CD4-positive, alpha-beta memory T cell (primary cell): ENCODE measurements at regions not wholly inside any gene's neighbourhood (a gene's known extent, or its start where the extent isn't known, plus 50 kb on each side); places are given as distances from the start of the nearest gene placed in this dataset.
A peak's percentile ranks its signal among the peaks of the same experiment; 100 is the strongest.
"Not testable (repeated sequence)": the region's sequence is repeated elsewhere in the genome, so short reads cannot be mapped to it uniquely, and the experiment has no call there.

Source experiments
- CTCF ChIA-PET: fragments of 350-600 bp; sonication (Branson Sonifier 250); formaldehyde crosslinking; loops from one replicate; lab custom pipeline; 2021; ENCODE audit warnings: inconsistent platforms; ENCODE audit not compliant: partially characterized antibody; lab: Charles Lee
- POLR2A ChIA-PET: fragments of 350-600 bp; sonication (Branson Sonifier 250); formaldehyde crosslinking; loops from one replicate; lab custom pipeline; 2021; ENCODE audit not compliant: partially characterized antibody; lab: Charles Lee
- DNase-seq, 5 donors: peaks; one replicate each; pipeline versions ENCODE4 v3.0.0 to v3.0.0-alpha.2; 2020 to 2022; ENCODE audit warnings: mixed read lengths in 1 of 5
- H3K27ac ChIP-seq: one replicate; pipeline ENCODE4 v1.7.0; 2013; ENCODE audit warnings: low read depth, low read length
- H3K27me3 ChIP-seq: 2 replicates; pipeline ENCODE4 v1.7.0; 2013; ENCODE audit warnings: mild to moderate bottlenecking, low read length, moderate library complexity; ENCODE audit not compliant: insufficient read depth
- H3K36me3 ChIP-seq: 2 replicates; pipeline ENCODE4 v1.7.0; 2013; ENCODE audit warnings: mild to moderate bottlenecking, low read length, moderate library complexity; ENCODE audit not compliant: insufficient read depth
- H3K4me1 ChIP-seq: 2 replicates; pipeline ENCODE4 v1.7.0; 2013; ENCODE audit warnings: mild to moderate bottlenecking, low read length, moderate library complexity; ENCODE audit not compliant: insufficient read depth
- H3K4me3 ChIP-seq, 2 donors: one replicate each; pipeline ENCODE4 v1.7.0; 2013; ENCODE audit warnings: low read length in 2 of 2, mild to moderate bottlenecking in 1 of 2
- H3K9me3 ChIP-seq, 2 donors: one replicate each; pipeline ENCODE4 v1.7.0; 2013; ENCODE audit warnings: low read length in 2 of 2, control low read depth in 1 of 2; ENCODE audit not compliant: control insufficient read depth in 1 of 2
- H3K27ac Mint-ChIP-seq, 7 donors: one replicate each; pipeline ENCODE4 v1.8.0; 2020 to 2021; ENCODE audit warnings: mixed read lengths in 7 of 7, mild to moderate bottlenecking in 6 of 7, inconsistent platforms in 3 of 7, moderate library complexity in 3 of 7
- H3K27me3 Mint-ChIP-seq, 2 donors: one replicate each; pipeline ENCODE4 v1.8.0; 2020 to 2021; ENCODE audit warnings: mixed read lengths in 2 of 2
- H3K36me3 Mint-ChIP-seq, 2 donors: one replicate each; pipeline ENCODE4 v1.8.0; 2020 to 2021; ENCODE audit warnings: mixed read lengths in 2 of 2, inconsistent platforms in 1 of 2, mild to moderate bottlenecking in 1 of 2
- H3K4me1 Mint-ChIP-seq, 4 donors: one replicate each; pipeline ENCODE4 v1.8.0; 2020 to 2021; ENCODE audit warnings: mixed read lengths in 4 of 4, mild to moderate bottlenecking in 1 of 4
- H3K4me3 Mint-ChIP-seq, 8 donors: one replicate each; pipeline ENCODE4 v1.8.0; 2020 to 2021; ENCODE audit warnings: mixed read lengths in 8 of 8, mild to moderate bottlenecking in 7 of 8, moderate library complexity in 6 of 8, inconsistent platforms in 3 of 8
- H3K9me3 Mint-ChIP-seq, 8 donors: one replicate each; pipeline ENCODE4 v1.8.0; 2020 to 2021; ENCODE audit warnings: mixed read lengths in 8 of 8, mild to moderate bottlenecking in 5 of 8, inconsistent platforms in 3 of 8, moderate library complexity in 1 of 8
- intact Hi-C: fragments of 100-400 bp; cut with micrococcal nuclease; formaldehyde crosslinking; loops from one replicate; pipeline ENCODE4 v1.15.1; 2023

GRCh38 chrX:42175843-42176242 lies 252.5 kb upstream of the CASK start:
- Mint-ChIP-seq H3K9me3 (peaks cover 0 to 5% (median 0%) of the 10 kb centered on the region in 8 donors), H3K27me3 (no peaks in the 10 kb centered on the region), H3K4me1 (no peaks in the 10 kb centered on the region), H3K36me3 (no peaks in the 10 kb centered on the region), H3K4me3 (no peak overlapping the region), H3K27ac (peak overlapping the region in 1 of 7 donors; percentile 44)
- no peaks in the 10 kb centered on the region for H3K4me1 ChIP-seq
- ChIA-PET CTCF (no interaction called here), POLR2A (no interaction called here)
- no peaks in the 10 kb centered on the region for H3K9me3 ChIP-seq
- H3K27me3 ChIP-seq: no peaks in the 10 kb centered on the region
- H3K4me3 ChIP-seq: no peak overlapping the region
- DNase-seq: no peak
- intact Hi-C loops: no loop called here
- H3K27ac ChIP-seq: no peak overlapping the region
- H3K36me3 ChIP-seq: no peaks in the 10 kb centered on the region

DNA sequence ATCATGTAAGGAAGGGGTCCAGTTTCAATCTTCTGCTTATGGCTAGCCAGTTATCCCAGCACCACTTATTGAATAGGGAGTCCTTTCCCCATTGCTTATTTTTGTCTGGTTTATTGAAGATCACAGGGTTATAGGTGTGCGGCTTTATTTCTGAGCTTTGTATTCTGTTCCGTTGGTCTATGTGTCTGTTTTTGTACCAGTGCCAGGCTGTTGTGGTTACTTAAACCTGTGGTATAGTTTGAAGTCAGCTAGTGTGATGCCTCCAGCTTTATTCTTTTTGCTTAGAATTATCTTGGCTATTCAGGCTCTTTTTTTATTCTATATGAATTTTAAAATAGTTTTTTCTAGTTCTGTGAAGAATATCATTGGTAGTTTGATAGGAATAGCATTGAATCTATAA lies 234.6 kb upstream of the CASK start:
- H3K27ac ChIP-seq, intact Hi-C loops, H3K36me3 ChIP-seq, H3K4me3 ChIP-seq, H3K27me3 Mint-ChIP-seq, POLR2A ChIA-PET, H3K9me3 ChIP-seq, H3K36me3 Mint-ChIP-seq, CTCF ChIA-PET, H3K27me3 ChIP-seq, H3K4me1 ChIP-seq: not testable (repeated sequence)
- peaks cover 4 to 14% (median 6%) of the 10 kb centered on the region in 4 donors for H3K4me1 Mint-ChIP-seq
- peak overlapping the region in 1 of 7 donors; percentile 24 for H3K27ac Mint-ChIP-seq
- H3K9me3 Mint-ChIP-seq: peaks cover 0 to 32% (median 24%) of the 10 kb centered on the region in 8 donors
- peak; percentile 17 to 33 (median 24) for DNase-seq
- peak overlapping the region in 1 of 8 donors; percentile 22 for H3K4me3 Mint-ChIP-seq

DNA sequence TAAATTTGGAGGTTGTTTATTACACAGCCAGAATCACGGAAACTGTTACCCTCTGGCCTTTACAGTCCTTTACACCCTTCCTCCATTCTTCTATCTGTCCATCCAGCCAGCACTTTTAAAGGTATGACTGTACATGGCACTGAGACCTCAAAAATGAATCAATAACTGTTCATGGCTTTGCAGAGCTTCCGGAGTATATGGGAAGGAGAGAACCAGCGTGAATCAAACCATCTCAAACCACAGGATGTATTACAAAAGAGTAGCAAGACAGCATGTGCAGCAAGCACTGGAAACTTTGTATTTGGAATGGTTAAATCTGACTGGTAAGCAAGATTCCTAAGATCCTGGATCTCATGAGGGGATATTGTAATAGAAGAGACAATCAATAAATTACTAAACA lies 228.5 kb upstream of the CASK start:
- no peak overlapping the region for H3K27ac Mint-ChIP-seq
- ChIA-PET CTCF (no interaction called here), POLR2A (interaction anchor here (0.6 kb wide), 1 partner anchor 227 kb away, joined by 3 read pairs; no protein-coding TSS in a partner anchor)
- Histone ChIP-seq H3K36me3 (no peaks in the 10 kb centered on the region), H3K27me3 (no peaks in the 10 kb centered on the region), H3K4me3 (no peak overlapping the region), H3K4me1 (no peaks in the 10 kb centered on the region), H3K9me3 (no peaks in the 10 kb centered on the region), H3K27ac (no peak overlapping the region)
- H3K9me3 Mint-ChIP-seq: peaks cover 0 to 2% (median 0%) of the 10 kb centered on the region in 8 donors
- peak in 1 of 5 donors; percentile 10 for DNase-seq
- no peaks in the 10 kb centered on the region for H3K27me3 Mint-ChIP-seq
- H3K4me1 Mint-ChIP-seq: peaks cover 4 to 14% (median 5%) of the 10 kb centered on the region in 4 donors
- intact Hi-C loops: no loop called here
- H3K4me3 Mint-ChIP-seq: peak overlapping the region in 2 of 8 donors; percentile 14 to 30
- no peaks in the 10 kb centered on the region for H3K36me3 Mint-ChIP-seq

GRCh38 chrX:42149765-42150164 lies 226.4 kb upstream of the CASK start:
- CTCF ChIA-PET: no interaction called here
- DNase-seq: no peak
- H3K4me3 ChIP-seq: no peak overlapping the region
- Mint-ChIP-seq H3K4me3 (peak overlapping the region in 1 of 8 donors; percentile 41), H3K27me3 (no peaks in the 10 kb centered on the region), H3K9me3 (peaks cover 0 to 2% (median 0%) of the 10 kb centered on the region in 8 donors), H3K36me3 (no peaks in the 10 kb centered on the region), H3K27ac (no peak overlapping the region), H3K4me1 (peaks cover 4 to 14% (median 5%) of the 10 kb centered on the region in 4 donors)
- intact Hi-C loops: no loop called here
- H3K27ac ChIP-seq: no peak overlapping the region
- H3K27me3 ChIP-seq: no peaks in the 10 kb centered on the region
- POLR2A ChIA-PET: no interaction called here
- H3K36me3 ChIP-seq: no peaks in the 10 kb centered on the region
- H3K9me3 ChIP-seq: no peaks in the 10 kb centered on the region
- H3K4me1 ChIP-seq: no peaks in the 10 kb centered on the region

- H3K4me1 Mint-ChIP-seq: peaks cover 4 to 14% (median 5%) of the 10 kb centered on the region in 4 donors
- Histone ChIP-seq H3K36me3 (no peaks in the 10 kb centered on the region), H3K27me3 (no peaks in the 10 kb centered on the region), H3K27ac (no peak overlapping the region), H3K4me3 (no peak overlapping the region), H3K9me3 (no peaks in the 10 kb centered on the region), H3K4me1 (no peaks in the 10 kb centered on the region)
- H3K27ac Mint-ChIP-seq: no peak overlapping the region
- CTCF ChIA-PET: no interaction called here
- peaks cover 0 to 2% (median 0%) of the 10 kb centered on the region in 8 donors for H3K9me3 Mint-ChIP-seq
- no peaks in the 10 kb centered on the region for H3K27me3 Mint-ChIP-seq
- H3K4me3 Mint-ChIP-seq: no peak overlapping the region
- no peaks in the 10 kb centered on the region for H3K36me3 Mint-ChIP-seq
- no peak for DNase-seq
- intact Hi-C loops: no loop called here
- POLR2A ChIA-PET: no interaction called here
These were observed 225.9 kb upstream of the CASK start for GRCh38 chrX:42149281-42149680.

- no peaks in the 10 kb centered on the region for H3K36me3 ChIP-seq
- ChIA-PET POLR2A (interaction anchor here (1.2 kb wide), 1 partner anchor 16 kb away, joined by 3 read pairs; no protein-coding TSS in a partner anchor), CTCF (no interaction called here)
- Mint-ChIP-seq H3K36me3 (peaks cover 2 to 6% of the 10 kb centered on the region in 2 donors), H3K4me1 (no peaks in the 10 kb centered on the region), H3K27me3 (no peaks in the 10 kb centered on the region), H3K27ac (no peak overlapping the region), H3K4me3 (no peak overlapping the region), H3K9me3 (peaks cover 0 to 24% (median 13%) of the 10 kb centered on the region in 8 donors)
- intact Hi-C loops: no loop called here
- H3K4me3 ChIP-seq: no peak overlapping the region
- H3K27me3 ChIP-seq: no peaks in the 10 kb centered on the region
- H3K9me3 ChIP-seq: no peaks in the 10 kb centered on the region
- H3K4me1 ChIP-seq: no peaks in the 10 kb centered on the region
- H3K27ac ChIP-seq: no peak overlapping the region
- no peak for DNase-seq
These were observed 220.7 kb upstream of the CASK start for GRCh38 chrX:42143866-42144592.

GRCh38 chrX:42140320-42140719 lies 217.0 kb upstream of the CASK start:
- Mint-ChIP-seq H3K4me3 (no peak overlapping the region), H3K27me3 (no peaks in the 10 kb centered on the region), H3K36me3 (peaks cover 6 to 7% of the 10 kb centered on the region in 2 donors), H3K9me3 (peaks cover 0 to 43% (median 32%) of the 10 kb centered on the region in 8 donors), H3K4me1 (no peaks in the 10 kb centered on the region), H3K27ac (no peak overlapping the region)
- CTCF ChIA-PET: no interaction called here
- Histone ChIP-seq H3K9me3 (no peaks in the 10 kb centered on the region), H3K27ac (no peak overlapping the region), H3K4me3 (no peak overlapping the region), H3K4me1 (no peaks in the 10 kb centered on the region), H3K36me3 (no peaks in the 10 kb centered on the region), H3K27me3 (no peaks in the 10 kb centered on the region)
- intact Hi-C loops: no loop called here
- POLR2A ChIA-PET: no interaction called here
- no peak for DNase-seq
